SHP77 treated with DMSO at 0.1 percent for 48 hours (cell line): ENCODE measurements at regions not wholly inside any gene's neighbourhood (a gene's known extent, or its start where the extent isn't known, plus 50 kb on each side); places are given as distances from the start of the nearest gene placed in this dataset.
"Not testable (repeated sequence)": the region's sequence is repeated elsewhere in the genome, so short reads cannot be mapped to it uniquely, and the experiment has no call there.

Source experiments
- DNase-seq: peaks from one replicate; lab custom pipeline; 2025; lab: John Stamatoyannopoulos, UW

GRCh38 chr11:43130616-43131015 is 181.2 kb upstream of the API5 start:
- DNase-seq: no peak

- no peak for DNase-seq
These were observed 175.7 kb upstream of the API5 start for GRCh38 chr11:43135966-43136534.

GRCh38 chr11:43138621-43139140 is 173.1 kb upstream of the API5 start:
- DNase-seq: no peak

GRCh38 chr11:43145653-43146052 is 166.1 kb upstream of the API5 start:
- no peak for DNase-seq

- DNase-seq: no peak
These were observed 161.1 kb upstream of the API5 start for GRCh38 chr11:43150697-43151096.

GRCh38 chr11:43164831-43165230 is 147.0 kb upstream of the API5 start:
- DNase-seq: no peak

GRCh38 chr11:43165393-43165792 is 146.4 kb upstream of the API5 start:
- not testable (repeated sequence) for DNase-seq

- not testable (repeated sequence) for DNase-seq
These were observed 143.6 kb upstream of the API5 start for GRCh38 chr11:43168241-43168640.

GRCh38 chr11:43172477-43172876 is 139.3 kb upstream of the API5 start:
- DNase-seq: no peak

- no peak for DNase-seq
These were observed 133.8 kb upstream of the API5 start for GRCh38 chr11:43177975-43178374.

- DNase-seq: not testable (repeated sequence)
These were observed 117.3 kb upstream of the API5 start for GRCh38 chr11:43194459-43194858.

- no peak for DNase-seq
These were observed 114.4 kb upstream of the API5 start for GRCh38 chr11:43197379-43197778.

GRCh38 chr11:43200031-43200430 is 111.8 kb upstream of the API5 start:
- DNase-seq: no peak

GRCh38 chr11:43212279-43212678 is 99.5 kb upstream of the API5 start:
- no peak for DNase-seq

GRCh38 chr11:43214471-43214870 is 97.3 kb upstream of the API5 start:
- no peak for DNase-seq

- DNase-seq: no peak
These were observed 93.9 kb upstream of the API5 start for GRCh38 chr11:43217849-43218248.

- DNase-seq: no peak
These were observed 89.6 kb upstream of the API5 start for GRCh38 chr11:43222215-43222614.

GRCh38 chr11:43223026-43223425 is 88.8 kb upstream of the API5 start:
- no peak for DNase-seq

- DNase-seq: no peak
These were observed 76.9 kb upstream of the API5 start for GRCh38 chr11:43234881-43235280.

- no peak for DNase-seq
These were observed 73.5 kb upstream of the API5 start for GRCh38 chr11:43238341-43238740.

GRCh38 chr11:43239791-43240190 is 72.0 kb upstream of the API5 start:
- no peak for DNase-seq

GRCh38 chr11:43242401-43242800 is 69.4 kb upstream of the API5 start:
- DNase-seq: no peak

- no peak for DNase-seq
These were observed 67.9 kb upstream of the API5 start for GRCh38 chr11:43243927-43244326.

- DNase-seq: no peak
These were observed 66.3 kb upstream of the API5 start for GRCh38 chr11:43245466-43245865.
